ENCODE measurements at regions not wholly inside any gene's neighbourhood (a gene's known extent, or its start where the extent isn't known, plus 50 kb on each side); places are given as distances from the start of the nearest gene placed in this dataset.

DNA sequence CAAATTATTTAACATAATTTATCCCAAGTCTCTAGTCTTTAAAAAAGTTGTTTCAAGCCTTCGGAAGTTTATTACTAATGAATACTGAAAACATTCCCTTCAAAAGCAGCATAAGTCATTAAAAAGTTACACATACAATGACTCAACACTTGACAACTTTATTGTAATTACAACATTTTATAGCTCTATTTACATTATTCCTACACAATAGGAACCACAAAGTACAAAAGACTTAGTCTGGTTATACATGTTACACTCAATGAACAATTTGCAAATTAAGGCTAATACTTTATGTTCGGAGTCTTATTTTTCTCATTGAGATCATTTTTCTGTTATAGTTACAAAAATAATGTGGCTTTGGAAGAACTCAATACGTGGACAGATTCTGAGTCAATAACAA, 114.4 kb upstream of the POF1B start:
- Histone ChIP-seq H3K27ac (ENCODE audit: low read depth, low read length) (no peak overlapping the region), H3K4me1 (ENCODE audit: control insufficient read depth, insufficient read depth, low read length, unreplicated experiment) (no peaks in the 10 kb centered on the region), H2AFZ (ENCODE audit: low read length, unreplicated experiment) (no peak overlapping the region), H3K79me2 (ENCODE audit: control insufficient read depth, insufficient read depth, low read length, unreplicated experiment) (no peaks in the 10 kb centered on the region), H3K27me3 (ENCODE audit: insufficient read depth, low read length) (no peaks in the 10 kb centered on the region), H3K4me3 (ENCODE audit: low read depth, low read length) (no peak overlapping the region), H3K36me3 (ENCODE audit: insufficient read depth, low read length) (no peaks in the 10 kb centered on the region)

DNA sequence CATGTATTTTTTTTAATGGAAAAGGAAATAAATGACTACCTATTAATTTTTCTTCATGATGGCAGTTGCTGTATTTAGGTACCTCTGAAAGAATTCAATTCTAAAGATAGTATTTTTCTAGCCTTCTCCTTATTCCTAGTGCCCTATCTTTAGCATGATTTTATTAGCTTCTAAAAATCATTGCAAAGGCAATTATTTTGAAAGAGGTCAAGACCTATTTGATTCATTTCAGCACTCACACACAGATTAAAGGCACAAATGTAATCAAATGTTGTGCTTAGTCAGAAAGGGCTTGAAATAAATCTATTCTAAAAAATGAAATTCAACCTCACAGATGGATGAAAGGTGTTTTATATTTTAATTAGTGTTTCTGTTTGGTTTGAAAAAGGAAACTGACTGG, 74.8 kb upstream of the POF1B start:
- Histone ChIP-seq H3K36me3 (ENCODE audit: insufficient read depth, low read length) (no peaks in the 10 kb centered on the region), H2AFZ (ENCODE audit: low read length, unreplicated experiment) (no peak overlapping the region), H3K27me3 (ENCODE audit: insufficient read depth, low read length) (no peaks in the 10 kb centered on the region), H3K79me2 (ENCODE audit: control insufficient read depth, insufficient read depth, low read length, unreplicated experiment) (no peaks in the 10 kb centered on the region), H3K4me3 (ENCODE audit: low read depth, low read length) (no peak overlapping the region), H3K4me1 (ENCODE audit: control insufficient read depth, insufficient read depth, low read length, unreplicated experiment) (no peaks in the 10 kb centered on the region), H3K27ac (ENCODE audit: low read depth, low read length) (no peak overlapping the region)

DNA sequence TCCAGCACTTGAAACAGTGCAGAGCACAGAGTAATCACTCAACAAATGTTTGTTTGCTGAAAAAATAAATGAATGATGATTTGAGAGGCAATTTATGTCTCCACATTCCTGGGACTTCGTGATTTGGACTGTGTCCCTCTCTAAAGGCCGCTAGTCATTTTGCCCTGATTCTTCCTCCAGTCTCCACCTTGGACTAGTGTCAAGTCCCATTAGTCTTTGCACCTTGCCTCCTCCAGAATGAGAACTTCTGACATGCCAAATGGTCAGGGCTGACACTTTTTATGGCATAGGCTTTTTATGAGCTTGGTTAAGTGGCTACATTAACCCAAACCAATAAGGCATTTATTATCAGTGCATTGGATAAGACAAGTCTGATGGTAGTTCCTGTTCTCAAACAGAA, 65.1 kb upstream of the POF1B start:
- Histone ChIP-seq H3K36me3 (ENCODE audit: insufficient read depth, low read length) (no peaks in the 10 kb centered on the region), H3K27me3 (ENCODE audit: insufficient read depth, low read length) (no peaks in the 10 kb centered on the region), H3K4me1 (ENCODE audit: control insufficient read depth, insufficient read depth, low read length, unreplicated experiment) (no peaks in the 10 kb centered on the region), H3K79me2 (ENCODE audit: control insufficient read depth, insufficient read depth, low read length, unreplicated experiment) (no peaks in the 10 kb centered on the region), H3K27ac (ENCODE audit: low read depth, low read length) (no peak overlapping the region), H3K4me3 (ENCODE audit: low read depth, low read length) (no peak overlapping the region), H2AFZ (ENCODE audit: low read length, unreplicated experiment) (no peak overlapping the region)

Data from ACC112 (cell line).